RWPE1 (cell line): ENCODE measurements at regions not wholly inside any gene's neighbourhood (a gene's known extent, or its start where the extent isn't known, plus 50 kb on each side); places are given as distances from the start of the nearest gene placed in this dataset.
"Not testable (repeated sequence)": the region's sequence is repeated elsewhere in the genome, so short reads cannot be mapped to it uniquely, and the experiment has no call there.

Experiments
- CTCF ChIA-PET: fragments of 350-600 bp; sonication (Branson Sonifier 250); formaldehyde crosslinking; extraction: SDS; loops from one replicate; lab custom pipeline; 2021; lab: Yijun Ruan, JAX
- POLR2A ChIA-PET: fragments of 400-600 bp; formaldehyde crosslinking; extraction: SDS; loops from one replicate; lab custom pipeline; 2020; ENCODE audit warnings: antibody characterized with exemption; ENCODE audit not compliant: low non-redundant PET; lab: Yijun Ruan, JAX
- DNase-seq: peaks from one replicate; pipeline ENCODE4 v3.0.0; 2012; ENCODE audit warnings: low spot score
- H3K27ac ChIP-seq: fragments of 450-650 bp; 2 replicates; pipeline ENCODE4 v1.5.1; 2017
- TF ChIP-seq, protein P1 (sequence below): fragments of 450-650 bp; conservative IDR thresholded peaks from 2 replicates; pipeline ENCODE4 v1.5.1; 2017; ENCODE audit warnings: low read depth, mild to moderate bottlenecking

DNA sequence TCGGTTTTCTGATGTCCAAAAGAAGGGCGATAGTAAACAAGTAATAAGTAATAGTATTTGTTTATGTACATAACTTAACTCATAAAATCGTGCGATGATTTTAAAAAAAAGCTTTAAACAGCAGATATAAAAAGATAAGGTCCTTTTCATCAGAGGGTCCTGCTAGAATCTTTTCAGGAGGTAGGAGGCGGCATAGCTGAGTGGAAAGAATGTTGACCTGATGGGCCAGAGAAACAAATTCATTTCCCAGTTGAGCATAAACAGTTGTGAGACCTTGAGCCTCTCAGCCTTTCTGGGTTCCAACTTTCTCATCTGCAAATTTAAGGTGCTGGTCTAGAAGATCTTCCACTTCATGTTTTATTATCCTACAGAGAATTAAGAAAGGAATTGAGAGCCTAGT lies 173.5 kb downstream of the LACC1 start:
- ChIA-PET POLR2A (no interaction called here), CTCF (no interaction called here)
- TF ChIP-seq, protein P1, sequence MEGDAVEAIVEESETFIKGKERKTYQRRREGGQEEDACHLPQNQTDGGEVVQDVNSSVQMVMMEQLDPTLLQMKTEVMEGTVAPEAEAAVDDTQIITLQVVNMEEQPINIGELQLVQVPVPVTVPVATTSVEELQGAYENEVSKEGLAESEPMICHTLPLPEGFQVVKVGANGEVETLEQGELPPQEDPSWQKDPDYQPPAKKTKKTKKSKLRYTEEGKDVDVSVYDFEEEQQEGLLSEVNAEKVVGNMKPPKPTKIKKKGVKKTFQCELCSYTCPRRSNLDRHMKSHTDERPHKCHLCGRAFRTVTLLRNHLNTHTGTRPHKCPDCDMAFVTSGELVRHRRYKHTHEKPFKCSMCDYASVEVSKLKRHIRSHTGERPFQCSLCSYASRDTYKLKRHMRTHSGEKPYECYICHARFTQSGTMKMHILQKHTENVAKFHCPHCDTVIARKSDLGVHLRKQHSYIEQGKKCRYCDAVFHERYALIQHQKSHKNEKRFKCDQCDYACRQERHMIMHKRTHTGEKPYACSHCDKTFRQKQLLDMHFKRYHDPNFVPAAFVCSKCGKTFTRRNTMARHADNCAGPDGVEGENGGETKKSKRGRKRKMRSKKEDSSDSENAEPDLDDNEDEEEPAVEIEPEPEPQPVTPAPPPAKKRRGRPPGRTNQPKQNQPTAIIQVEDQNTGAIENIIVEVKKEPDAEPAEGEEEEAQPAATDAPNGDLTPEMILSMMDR, result no peak
- H3K27ac ChIP-seq, result no peak overlapping the region
- DNase-seq, result no peak

DNA sequence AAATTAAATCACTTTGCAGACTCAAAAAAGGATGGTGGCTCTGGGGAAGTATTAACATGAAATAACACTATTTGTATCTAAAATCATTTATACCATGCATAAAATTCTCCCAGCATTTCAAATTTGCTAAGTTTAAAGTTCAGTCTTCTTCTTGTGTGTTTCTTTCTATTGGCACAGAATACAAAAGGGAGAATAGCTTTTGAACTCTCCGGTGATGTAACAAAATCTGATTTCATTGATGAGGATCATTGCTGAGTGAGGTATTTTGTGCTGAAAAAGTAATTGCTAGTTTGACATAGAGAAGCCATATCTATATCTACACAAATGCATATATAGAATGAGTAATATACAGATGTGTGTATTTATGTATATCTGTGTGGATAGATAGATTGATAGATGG lies 174.8 kb downstream of the LACC1 start:
- DNase-seq, result no peak
- CTCF ChIA-PET, result no interaction called here
- TF ChIP-seq, protein P1, result no peak
- POLR2A ChIA-PET, result no interaction called here
- H3K27ac ChIP-seq, result no peak overlapping the region

DNA sequence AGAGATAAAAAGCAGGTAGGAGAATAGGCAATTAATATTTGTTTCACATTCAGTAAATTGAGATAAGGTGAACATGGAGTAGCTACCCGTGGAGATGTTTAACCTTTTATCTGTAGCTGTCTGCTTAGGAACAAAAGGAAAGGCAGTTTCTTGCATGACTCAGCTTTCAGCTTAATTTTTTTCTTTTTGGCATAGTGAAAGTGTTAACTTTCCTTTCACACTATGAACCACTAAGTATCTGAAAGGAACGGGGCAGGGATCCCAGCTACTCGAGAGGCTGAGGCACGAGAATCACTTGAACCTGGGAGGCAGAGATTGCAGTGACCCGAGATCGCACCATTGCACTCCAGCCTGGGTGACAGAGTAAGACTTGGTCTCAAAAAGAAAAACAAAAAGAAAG lies 176.0 kb downstream of the LACC1 start:
- POLR2A ChIA-PET, CTCF ChIA-PET, DNase-seq, H3K27ac ChIP-seq: not testable (repeated sequence)

DNA sequence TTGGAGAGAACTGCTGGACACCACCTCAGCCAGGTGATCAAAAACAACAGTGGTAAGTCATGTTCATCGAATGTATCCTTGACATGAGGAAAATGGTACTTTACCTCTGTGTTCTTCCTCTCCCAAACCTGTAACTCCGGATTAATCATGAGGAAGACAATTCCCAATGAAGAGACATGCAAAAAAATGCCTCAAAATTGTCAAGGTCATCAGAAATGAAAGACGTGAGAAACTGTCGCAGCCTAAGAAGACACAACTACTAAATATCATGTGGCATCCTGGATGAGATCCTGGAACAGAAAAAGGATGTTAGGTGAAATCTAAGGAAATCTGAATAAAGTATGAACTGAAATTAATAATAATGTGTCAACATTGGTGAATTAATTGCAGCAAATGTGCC lies 178.4 kb downstream of the LACC1 start:
- POLR2A ChIA-PET, result no interaction called here
- H3K27ac ChIP-seq, result no peak overlapping the region
- CTCF ChIA-PET, result no interaction called here
- TF ChIP-seq, protein P1, result no peak
- DNase-seq, result no peak

DNA sequence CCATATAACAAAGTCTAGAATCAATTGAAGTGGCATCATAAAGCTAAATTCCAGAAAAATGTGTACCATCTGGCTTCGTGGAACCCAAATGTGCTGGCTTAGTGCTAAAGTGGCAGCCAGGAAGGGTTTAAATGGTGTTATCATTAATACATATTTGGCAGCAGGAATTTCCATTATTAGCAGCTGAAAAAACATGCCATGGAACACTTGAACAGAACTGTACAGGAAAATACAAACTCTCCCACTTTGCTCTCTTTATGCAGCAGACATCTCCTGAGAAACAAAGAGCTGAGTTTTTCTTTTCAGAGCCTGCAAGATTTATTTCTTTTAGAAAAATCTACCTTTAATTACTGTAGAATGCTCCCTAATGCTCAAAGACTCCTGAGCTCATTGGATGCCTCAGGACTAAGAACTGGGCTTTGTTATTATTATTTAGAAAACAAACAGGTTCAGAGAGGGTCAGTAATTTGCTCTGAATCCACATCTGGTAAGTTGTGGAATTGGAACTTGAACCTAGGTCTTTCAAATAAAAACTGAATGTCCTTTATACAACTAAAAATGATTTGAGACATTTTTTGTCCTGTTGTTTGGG lies 179.0 kb downstream of the LACC1 start:
- DNase-seq, result no peak

DNA sequence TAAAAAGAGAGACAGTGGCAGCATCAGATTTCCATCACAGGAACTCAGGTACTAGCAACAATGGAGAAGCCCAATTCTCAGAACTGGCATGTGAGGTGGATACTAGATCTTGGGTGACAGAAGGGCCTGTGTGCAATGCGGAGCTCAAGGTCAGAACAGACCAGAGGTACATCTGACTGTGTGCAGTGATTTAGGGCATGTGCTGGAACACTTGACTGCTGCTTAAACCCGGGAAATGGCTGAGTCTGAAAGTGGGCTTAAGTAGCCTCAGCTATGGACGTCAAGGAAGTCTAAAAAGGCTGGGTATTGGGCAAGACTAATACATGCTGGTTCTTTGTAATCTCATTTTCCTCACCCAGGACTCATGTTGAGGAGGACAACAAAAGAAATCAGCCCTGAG lies 182.2 kb downstream of the LACC1 start:
- DNase-seq, result no peak
- TF ChIP-seq, protein P1, result no peak
- no peak overlapping the region for H3K27ac ChIP-seq
- ChIA-PET POLR2A (no interaction called here), CTCF (interaction anchor here (0.6 to 1.3 kb wide), 2 partner anchors 46 to 154 kb away, joined by 3 read pairs; no protein-coding TSS in a partner anchor)

More for the DNA sequence above, 179.0 kb downstream of the LACC1 start:
- ChIA-PET POLR2A (no interaction called here), CTCF (no interaction called here)
- H3K27ac ChIP-seq, result no peak overlapping the region
- TF ChIP-seq, protein P1, result no peak

DNA sequence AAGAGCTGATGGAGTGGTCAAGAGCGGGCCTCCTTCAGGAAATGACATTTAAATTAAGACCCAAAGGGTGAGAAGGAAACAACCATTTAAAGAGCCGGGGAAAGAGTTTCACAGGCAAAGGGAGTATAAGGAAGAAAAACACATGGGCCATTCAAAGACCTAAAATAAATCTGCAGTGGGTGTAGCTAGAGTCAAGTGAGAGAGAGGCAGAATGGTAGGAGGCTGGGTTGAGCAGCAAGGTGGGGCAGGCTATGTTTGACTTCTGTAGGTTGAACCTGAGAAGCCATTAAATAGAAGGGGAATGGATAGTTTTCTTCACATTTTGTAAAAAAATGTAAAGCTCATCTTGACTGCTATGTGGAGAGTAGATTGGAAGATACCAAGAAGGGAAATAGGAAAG lies 183.8 kb downstream of the LACC1 start:
- CTCF ChIA-PET, result no interaction called here
- TF ChIP-seq, protein P1, result no peak
- POLR2A ChIA-PET, result no interaction called here
- H3K27ac ChIP-seq, result no peak overlapping the region
- no peak for DNase-seq
